Stimulated activated CD4-positive, alpha-beta T cell treated with anti-CD3 and anti-CD28 coated beads, TNF-alpha, amount 100 ng/mL, for 4 hours (primary cell): ENCODE measurements at regions not wholly inside any gene's neighbourhood (a gene's known extent, or its start where the extent isn't known, plus 50 kb on each side); places are given as distances from the start of the nearest gene placed in this dataset.

Experiments used
- DNase-seq, 3 experiments: peaks; one replicate each; pipeline ENCODE4 v3.0.0-alpha.2; 2020; ENCODE audit warnings: low read depth in 3 of 3

GRCh38 chr5:34502581-34502980, 153.5 kb upstream of the RAI14 start:
- DNase-seq: no peak

- DNase-seq: no peak
Observed at GRCh38 chr5:34503379-34504253, 152.5 kb upstream of the RAI14 start.

GRCh38 chr5:34504967-34505366, 151.2 kb upstream of the RAI14 start:
- no peak for DNase-seq

- no peak for DNase-seq
Observed at GRCh38 chr5:34505731-34506130, 150.4 kb upstream of the RAI14 start.

- no peak for DNase-seq
Observed at GRCh38 chr5:34507933-34508332, 148.2 kb upstream of the RAI14 start.

- no peak for DNase-seq
Observed at GRCh38 chr5:34509392-34509791, 146.7 kb upstream of the RAI14 start.

- DNase-seq: no peak
Observed at GRCh38 chr5:34510002-34510401, 146.1 kb upstream of the RAI14 start.

- DNase-seq: no peak
Observed at GRCh38 chr5:34511063-34511462, 145.1 kb upstream of the RAI14 start.

GRCh38 chr5:34511481-34511880, 144.6 kb upstream of the RAI14 start:
- no peak for DNase-seq

GRCh38 chr5:34511915-34512314, 144.2 kb upstream of the RAI14 start:
- no peak for DNase-seq

GRCh38 chr5:34516166-34516565, 140.0 kb upstream of the RAI14 start:
- no peak for DNase-seq

GRCh38 chr5:34516686-34517085, 139.4 kb upstream of the RAI14 start:
- no peak for DNase-seq

- no peak for DNase-seq
Observed at GRCh38 chr5:34517249-34517648, 138.9 kb upstream of the RAI14 start.

- DNase-seq: no peak
Observed at GRCh38 chr5:34519489-34520220, 136.5 kb upstream of the RAI14 start.

- no peak for DNase-seq
Observed at GRCh38 chr5:34521628-34522290, 134.4 kb upstream of the RAI14 start.

- peak in 1 of 3 experiments; percentile 10 for DNase-seq
Observed at GRCh38 chr5:34522599-34523386, 133.3 kb upstream of the RAI14 start.

- DNase-seq: no peak
Observed at GRCh38 chr5:34523387-34523726, 132.8 kb upstream of the RAI14 start.

GRCh38 chr5:34524123-34524522, 132.0 kb upstream of the RAI14 start:
- DNase-seq: no peak

GRCh38 chr5:34525761-34526160, 130.4 kb upstream of the RAI14 start:
- DNase-seq: no peak

- no peak for DNase-seq
Observed at GRCh38 chr5:34526682-34527305, 129.3 kb upstream of the RAI14 start.

GRCh38 chr5:34529581-34530331, 126.4 kb upstream of the RAI14 start:
- DNase-seq: no peak
